ENCODE measurements at regions not wholly inside any gene's neighbourhood (a gene's known extent, or its start where the extent isn't known, plus 50 kb on each side); places are given as distances from the start of the nearest gene placed in this dataset.

- H2BK12ac ChIP-seq (ENCODE audit: low read depth, low read length) = no peak overlapping the region
- H2BK5ac ChIP-seq (ENCODE audit: low read depth, low read length) = no peak overlapping the region
- no peak overlapping the region for H3K14ac ChIP-seq (ENCODE audit: insufficient read length)
- H4K5ac ChIP-seq (ENCODE audit: insufficient read length, low read depth, low read length) = no peak overlapping the region
- ChIA-PET POLR2A (ENCODE audit: partially characterized antibody) (interaction anchor here (1.7 kb wide), 1 partner anchor 8 kb away, joined by 5 read pairs; no protein-coding TSS in a partner anchor), CTCF (ENCODE audit: partially characterized antibody) (no interaction called here)
- H3K36me3 ChIP-seq (ENCODE audit: control insufficient read depth in 2 of 4, insufficient read depth in 4 of 4, low read length in 3 of 4) = no peaks in the 10 kb centered on the region
- DNase-seq (ENCODE audit: low read depth in 1 of 2, low spot score in 2 of 2) (no peak), FAIRE-seq (no peak)
- H3K79me2 ChIP-seq (ENCODE audit: control insufficient read depth in 1 of 2, insufficient read depth in 2 of 2, low read length in 2 of 2) = no peaks in the 10 kb centered on the region
- no peak overlapping the region for H2BK20ac ChIP-seq (ENCODE audit: low read length)
- H3K56ac ChIP-seq (replicated peaks; ENCODE audit: insufficient read length, low read depth, low read length) = no peak overlapping the region
- no peak overlapping the region for H3K9ac ChIP-seq (replicated peaks in 1 of 4; ENCODE audit: extremely low read depth in 1 of 4, low read depth in 3 of 4, low read length in 3 of 4)
- no peaks in the 10 kb centered on the region for H4K20me1 ChIP-seq (replicated peaks in 1 of 2; ENCODE audit: control insufficient read depth in 1 of 2, insufficient read depth in 2 of 2, low read length in 2 of 2)
- no peak overlapping the region for H2BK120ac ChIP-seq (replicated peaks; ENCODE audit: low read depth, low read length)
- no peak overlapping the region for H3K4me3 ChIP-seq (ENCODE audit: extremely low read depth in 1 of 4, insufficient read depth in 2 of 4, low read depth in 3 of 4, low read length in 4 of 4)
- H4K91ac ChIP-seq (replicated peaks; ENCODE audit: insufficient read length, low read length) = no peak overlapping the region
- no peaks in the 10 kb centered on the region for H3K9me3 ChIP-seq (ENCODE audit: insufficient read depth in 2 of 2, low read depth in 1 of 2, low read length in 1 of 2)
- H3K23me2 ChIP-seq (ENCODE audit: low read depth, low read length) = no peaks in the 10 kb centered on the region
- no peak overlapping the region for H2BK15ac ChIP-seq (ENCODE audit: low read length)
- no peak overlapping the region for H3K18ac ChIP-seq (ENCODE audit: extremely low read depth, low read length)
- H3K4me2 ChIP-seq (ENCODE audit: insufficient read depth in 1 of 2, low read depth in 2 of 2, low read length in 2 of 2) = no peak overlapping the region
- H3K79me1 ChIP-seq (ENCODE audit: low read depth, low read length) = no peaks in the 10 kb centered on the region
- no peak overlapping the region for H3K27ac ChIP-seq (ENCODE audit: low read depth, low read length)
- H2AK5ac ChIP-seq (ENCODE audit: low read depth, low read length) = no peak overlapping the region
- 92% methylated on average over 1 of the region's 1 CpG; no CpG with 5 or more reads in 1 of the 2 experiments for WGBS, 2 experiments (ENCODE audit: extremely low coverage in 1 of 2, insufficient coverage in 1 of 2, insufficient read length in 1 of 2, insufficient replicate concordance in 2 of 2, low coverage in 1 of 2, low lambda C conversion rate in 2 of 2, missing lambda C conversion rate in 1 of 2)
- no peak overlapping the region for H3K23ac ChIP-seq (ENCODE audit: insufficient read length)
- no peak overlapping the region for H4K8ac ChIP-seq (ENCODE audit: extremely low read depth, insufficient read depth, low read length)
- no peak overlapping the region for H2AFZ ChIP-seq (ENCODE audit: low read length)
- no peak overlapping the region for H3K4ac ChIP-seq (replicated peaks; ENCODE audit: insufficient read length, low read depth, low read length)
- no peaks in the 10 kb centered on the region for H3K27me3 ChIP-seq (replicated peaks in 1 of 4; ENCODE audit: control insufficient read depth in 3 of 4, extremely low read depth in 1 of 4, insufficient read depth in 3 of 4, low read length in 3 of 4)
- peaks cover 0 to 6% (median 4%) of the 10 kb centered on the region in 4 experiments; a peak in 3 of 7 replicates for H3K4me1 ChIP-seq (replicated peaks in 1 of 4; ENCODE audit: control insufficient read depth in 3 of 4, insufficient read depth in 4 of 4, low read length in 3 of 4)
- no peak for TF ChIP-seq EZH2 (IDR thresholded peaks at IDR 0.05; ENCODE audit: low read depth, low read length, severe bottlenecking)
- TF ChIP-seq KDM5A (IDR thresholded peaks at IDR 0.05; ENCODE audit: low read length) = no peak
- no peak for TF ChIP-seq SUZ12 (IDR thresholded peaks at IDR 0.05; ENCODE audit: low read length)
- TF ChIP-seq SP4 (IDR thresholded peaks at IDR 0.05; ENCODE audit: low read length) = no peak
- no peak for TF ChIP-seq CBX8 (IDR thresholded peaks at IDR 0.05; ENCODE audit: borderline replicate concordance, low read depth, low read length)
- TF ChIP-seq GABPA (IDR thresholded peaks at IDR 0.05; ENCODE audit: borderline replicate concordance, insufficient read depth, low read length) = no peak
- no peak for TF ChIP-seq HDAC6 (IDR thresholded peaks at IDR 0.05; ENCODE audit: low read depth, low read length)
- no peak for TF ChIP-seq SIRT6 (IDR thresholded peaks at IDR 0.05; ENCODE audit: low read length)
- TF ChIP-seq POLR2A (IDR thresholded peaks at IDR 0.05; ENCODE audit: control extremely low read depth in 1 of 2, low read depth in 2 of 2, low read length in 2 of 2) = no peak
- TF ChIP-seq CTCF (IDR thresholded peaks at IDR 0.05; ENCODE audit: control extremely low read depth in 1 of 3, insufficient read depth in 1 of 3, low read depth in 1 of 3, low read length in 3 of 3) = no peak
- TF ChIP-seq CHD1 (IDR thresholded peaks at IDR 0.05; ENCODE audit: low read depth, low read length) = no peak
- TF ChIP-seq FOSL1 (IDR thresholded peaks at IDR 0.05; ENCODE audit: insufficient read depth, low read depth, low read length) = no peak
- no peak for TF ChIP-seq BACH1 (IDR thresholded peaks at IDR 0.05; ENCODE audit: low read length)
Observed at GRCh38 chr18:41462946-41463345, 492.1 kb upstream of the PIK3C3 start.

All from H1 (cell line).